ENCODE measurements at regions not wholly inside any gene's neighbourhood (a gene's known extent, or its start where the extent isn't known, plus 50 kb on each side); places are given as distances from the start of the nearest gene placed in this dataset.

GRCh38 chr1:187313115-187313514, 484.4 kb downstream of the PLA2G4A start:
- DNase-seq: no peak

- DNase-seq: no peak
Measured at GRCh38 chr1:187326557-187326956, 497.8 kb downstream of the PLA2G4A start.

DNA sequence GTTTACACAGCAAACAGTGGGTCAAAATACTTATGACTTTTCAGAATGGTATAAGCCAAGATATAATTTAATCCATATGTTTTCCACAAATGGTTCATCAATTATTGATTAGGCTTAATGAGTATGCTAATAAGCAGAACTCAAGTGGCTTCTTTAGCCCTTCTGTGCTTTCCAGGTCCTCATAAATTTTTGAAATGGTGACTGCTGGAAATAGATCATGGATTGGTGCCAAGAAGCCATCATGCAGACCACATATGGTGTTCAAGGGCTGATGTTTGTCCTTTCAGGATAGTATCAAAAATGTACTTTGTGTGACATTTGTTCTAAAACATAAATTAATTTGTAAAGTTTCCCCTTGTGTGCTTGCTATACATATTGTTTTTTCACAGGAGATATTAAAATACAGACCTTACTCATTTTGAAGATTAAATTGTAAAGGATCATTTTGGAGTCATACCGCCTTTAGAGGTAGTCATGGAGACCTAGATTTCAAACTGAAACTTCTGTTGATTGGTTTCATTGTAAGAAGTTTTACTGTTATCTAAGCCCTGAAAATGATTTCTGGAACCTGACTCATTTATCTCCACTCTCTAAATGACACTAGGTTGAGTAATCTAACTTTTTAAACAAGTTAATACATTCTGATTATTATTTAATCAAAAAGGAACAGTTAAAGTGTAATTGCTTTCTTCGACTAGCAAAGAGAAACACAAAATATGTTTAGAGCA, 507.9 kb downstream of the PLA2G4A start:
- DNase-seq: peak; percentile 1

DNA sequence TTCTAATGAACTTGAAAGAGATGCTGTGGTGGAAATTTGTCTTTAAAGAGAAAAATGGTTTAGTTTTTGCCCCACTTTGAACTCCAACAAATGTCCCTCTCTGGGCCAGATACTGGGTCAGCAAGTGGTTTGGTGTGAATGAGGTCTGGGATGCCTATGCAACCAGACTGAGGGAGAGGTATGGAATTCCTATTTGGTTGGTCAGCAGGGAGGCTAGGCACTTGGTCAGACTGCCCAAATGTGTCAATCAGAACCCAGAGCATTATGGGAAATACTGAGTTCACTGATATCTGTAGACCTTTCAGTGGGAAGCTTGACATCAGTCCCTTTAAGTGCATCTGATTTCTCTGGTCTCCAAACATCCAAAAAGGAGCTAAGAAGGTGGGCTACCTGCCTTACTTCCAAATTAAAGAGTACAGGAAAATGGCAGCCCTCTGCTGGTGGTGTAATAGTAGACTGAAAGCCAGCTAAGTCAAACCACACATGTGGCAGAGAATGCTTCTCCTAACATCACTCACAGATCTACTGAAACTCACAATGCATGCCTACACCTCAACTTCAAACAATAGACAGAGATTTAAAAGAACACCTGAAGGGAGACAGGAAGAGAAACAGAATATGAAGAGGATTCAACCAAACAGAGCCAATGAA, 510.1 kb downstream of the PLA2G4A start:
- DNase-seq: no peak

DNA sequence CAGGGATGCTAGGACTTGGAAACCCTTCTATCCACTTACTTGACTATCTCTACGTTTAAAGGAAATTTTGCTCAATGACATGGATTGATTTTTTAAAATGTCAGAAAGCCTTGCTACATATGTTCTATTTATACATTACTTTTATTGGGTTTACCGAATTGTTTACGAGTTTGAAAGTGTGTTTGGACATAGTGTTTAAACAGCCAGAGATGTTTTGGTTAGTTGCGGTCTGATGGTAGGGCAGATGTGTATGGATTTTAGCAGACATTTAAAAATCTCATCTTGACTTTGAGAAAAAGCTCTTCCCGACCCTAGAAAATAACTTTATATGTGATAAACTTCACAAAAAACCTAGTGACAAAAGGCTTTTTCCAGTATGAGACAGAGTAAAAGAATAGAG, 513.7 kb downstream of the PLA2G4A start:
- no peak for DNase-seq

- no peak for DNase-seq
Measured at GRCh38 chr1:187374082-187374481, 545.3 kb downstream of the PLA2G4A start.

DNA sequence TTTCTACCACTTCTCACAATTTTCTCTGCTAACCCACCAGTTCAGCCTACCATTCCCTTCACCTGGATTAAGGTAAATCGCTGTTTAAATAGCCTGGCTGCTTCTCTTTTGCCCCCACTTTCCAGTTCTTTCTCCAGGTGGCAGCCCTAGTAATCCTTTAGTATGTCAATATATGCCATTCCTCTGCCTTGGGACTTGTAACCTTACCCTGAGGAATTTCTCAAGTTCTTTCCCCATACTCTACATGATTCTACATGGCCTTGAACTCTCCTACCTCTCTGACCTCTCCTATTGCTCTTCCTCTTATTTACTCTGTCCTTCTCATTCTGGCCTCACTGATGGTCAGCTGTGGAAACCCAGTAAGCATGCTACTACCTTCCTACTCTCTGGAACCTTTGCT, 546.0 kb downstream of the PLA2G4A start:
- no peak for DNase-seq

DNA sequence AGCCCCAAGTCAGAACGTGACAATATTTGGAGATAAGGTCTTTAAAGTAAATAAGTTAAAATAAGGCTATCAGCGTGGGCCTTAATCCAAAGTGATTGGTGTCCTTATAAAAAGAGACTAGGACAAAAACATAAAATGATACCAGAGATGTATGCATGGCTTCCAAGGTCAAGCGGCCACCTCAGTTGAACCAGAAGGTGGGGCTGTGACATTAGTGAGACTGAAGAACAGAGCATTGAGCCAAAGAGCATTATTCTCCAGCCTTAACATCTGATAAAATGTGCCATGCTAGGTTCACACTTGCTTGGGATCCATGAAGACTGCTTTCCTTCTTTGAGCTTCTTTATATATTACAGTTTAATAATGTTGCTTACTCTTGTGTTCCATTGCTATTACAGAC, 554.6 kb downstream of the PLA2G4A start:
- no peak for DNase-seq

GRCh38 chr1:187384504-187384903, 555.8 kb downstream of the PLA2G4A start:
- DNase-seq: no peak

DNA sequence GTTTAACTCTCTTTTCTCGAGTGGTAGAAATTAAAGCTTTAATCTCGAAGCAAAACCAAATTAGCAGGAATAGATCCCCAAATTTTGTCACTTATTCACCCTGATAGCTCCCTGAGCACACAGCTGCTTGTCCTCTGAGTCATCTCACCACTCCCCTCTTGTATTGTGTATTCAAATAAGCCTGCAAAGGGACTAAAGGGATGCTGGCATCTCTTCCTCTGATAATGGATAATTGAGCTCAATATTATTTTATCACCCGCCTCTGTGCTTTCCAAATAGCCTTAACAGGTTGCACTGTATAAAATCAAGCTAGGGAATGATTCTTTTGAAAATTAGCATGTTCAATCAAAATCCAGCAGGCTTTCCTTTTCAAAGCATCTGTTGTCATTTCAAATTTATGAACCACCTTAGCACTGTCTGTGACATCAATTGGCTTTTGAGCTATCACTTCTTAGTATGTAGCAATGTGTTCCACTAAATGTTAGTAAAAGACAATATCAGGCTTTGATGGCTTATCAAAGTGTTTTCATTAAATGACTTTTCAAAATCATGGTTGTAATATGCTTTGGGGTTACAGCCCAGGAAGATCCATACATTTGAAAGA, 561.6 kb downstream of the PLA2G4A start:
- no peak for DNase-seq

GRCh38 chr1:187396226-187396625, 567.5 kb downstream of the PLA2G4A start:
- DNase-seq: peak; percentile 9

GRCh38 chr1:187396929-187397796, 568.4 kb downstream of the PLA2G4A start:
- DNase-seq: no peak

DNA sequence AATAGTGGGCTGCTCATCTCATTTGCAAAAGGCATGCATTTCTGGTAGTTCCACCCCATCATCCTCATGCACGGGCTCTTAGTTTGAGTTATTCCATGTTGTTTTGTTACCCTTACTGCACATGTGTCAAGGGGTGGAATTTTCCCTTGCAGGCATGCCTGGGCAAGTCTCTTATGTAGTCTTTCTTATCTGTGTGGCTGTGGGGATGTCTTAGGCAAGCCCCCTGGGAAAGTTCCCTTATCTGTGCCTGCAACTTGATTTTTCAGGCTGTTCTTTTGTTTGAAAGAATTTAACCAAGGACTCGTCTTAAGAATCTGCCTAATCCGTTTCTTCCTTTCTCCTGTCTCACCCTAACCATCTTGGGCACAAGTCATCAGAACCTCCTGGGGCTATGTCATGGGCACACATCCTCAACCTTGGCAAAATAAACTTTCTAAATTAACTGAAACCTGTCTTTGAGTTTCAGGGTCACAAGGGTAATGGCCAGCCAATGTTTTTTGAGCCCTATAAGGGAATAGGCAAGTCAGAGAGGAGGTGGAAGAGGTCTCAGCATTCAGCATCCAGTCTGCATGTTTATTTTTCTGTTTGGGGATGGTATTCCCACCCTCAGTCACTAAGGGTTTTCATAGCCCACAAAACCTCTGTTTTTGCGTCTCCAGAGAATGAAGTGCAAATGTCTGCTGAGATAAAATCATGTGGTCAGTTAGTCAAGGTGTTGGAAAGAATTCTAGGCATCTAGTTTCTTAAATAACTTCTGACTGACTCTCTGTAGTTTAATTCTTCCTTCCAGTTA, 579.7 kb downstream of the PLA2G4A start:
- DNase-seq: no peak

- peak; percentile 3 for DNase-seq
Measured at GRCh38 chr1:187409341-187409740, 580.6 kb downstream of the PLA2G4A start.

- no peak for DNase-seq
Measured at GRCh38 chr1:187411118-187411517, 582.4 kb downstream of the PLA2G4A start.

- DNase-seq: peak; percentile 21
Measured at GRCh38 chr1:187413405-187414169, 584.8 kb downstream of the PLA2G4A start.

DNA sequence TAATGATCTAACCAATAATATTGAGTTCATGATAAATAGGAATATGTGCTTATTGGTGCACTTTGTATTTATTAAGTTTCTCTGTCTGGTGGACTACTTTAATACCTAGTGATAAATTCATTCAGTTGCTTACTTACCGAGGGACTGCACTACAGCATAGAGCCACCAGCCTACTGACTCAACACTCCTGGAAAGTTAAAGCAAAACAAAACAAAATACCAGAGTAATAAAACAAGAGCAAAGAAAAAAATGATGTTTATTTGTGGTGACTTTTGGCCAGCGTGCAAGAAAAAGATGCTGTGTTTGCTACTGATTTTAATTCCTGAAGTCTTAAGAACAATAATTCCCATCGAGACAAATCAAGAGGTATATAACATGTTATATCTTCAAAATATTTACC, 586.3 kb downstream of the PLA2G4A start:
- no peak for DNase-seq

- no peak for DNase-seq
Measured at GRCh38 chr1:187417520-187417919, 588.8 kb downstream of the PLA2G4A start.

DNA sequence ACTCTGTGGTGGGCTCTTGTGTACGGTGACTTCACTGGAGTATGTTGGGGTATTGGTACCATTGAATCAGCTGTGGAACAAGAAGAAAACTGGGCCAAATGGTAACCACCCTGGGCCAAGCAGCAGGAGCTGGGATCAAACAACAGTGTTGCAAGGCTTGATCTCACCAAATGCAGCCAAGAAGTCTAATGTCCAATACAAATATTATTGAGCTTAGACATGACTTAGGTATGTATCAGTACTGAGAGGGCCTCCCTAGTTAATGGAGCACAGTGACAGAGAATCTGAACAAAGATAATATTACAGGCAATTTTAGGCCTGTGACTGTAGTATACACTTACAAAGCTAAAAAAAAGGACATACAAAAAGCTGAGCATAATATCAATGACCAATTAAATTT, 604.8 kb downstream of the PLA2G4A start:
- no peak for DNase-seq

GRCh38 chr1:187442603-187443002, 613.9 kb downstream of the PLA2G4A start:
- DNase-seq: no peak

DNA sequence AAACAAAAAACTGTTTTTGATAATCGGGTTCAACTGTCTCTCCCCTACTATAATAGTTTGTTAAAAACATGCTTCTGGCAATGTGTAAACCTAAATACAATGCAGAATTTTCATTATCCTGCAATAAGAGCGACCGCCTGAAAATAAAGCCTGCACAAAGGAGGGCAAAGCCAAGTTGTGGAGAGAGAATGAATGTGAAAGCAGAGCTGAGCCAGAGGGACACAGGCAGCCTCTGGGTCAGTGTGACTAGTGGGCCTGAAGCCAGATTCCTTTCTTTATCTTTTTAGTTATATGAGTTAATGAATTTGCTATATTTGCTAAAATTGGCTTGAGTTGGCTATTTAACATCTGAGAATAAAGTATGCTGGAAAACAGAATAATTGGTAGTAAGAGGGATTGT, 615.2 kb downstream of the PLA2G4A start:
- no peak for DNase-seq
